ENCODE measurements at regions not wholly inside any gene's neighbourhood (a gene's known extent, or its start where the extent isn't known, plus 50 kb on each side); places are given as distances from the start of the nearest gene placed in this dataset.
"Not testable (repeated sequence)": the region's sequence is repeated elsewhere in the genome, so short reads cannot be mapped to it uniquely, and the experiment has no call there.

- DNase-seq (ENCODE audit: low spot score), result no peak
Measured at GRCh38 chr16:26983426-26983825, 83.3 kb upstream of the C16orf82 start.

GRCh38 chr16:26985100-26986065 lies 81.3 kb upstream of the C16orf82 start:
- no peak for DNase-seq (ENCODE audit: low spot score)

- no peak for DNase-seq (ENCODE audit: low spot score)
Measured at GRCh38 chr16:26987597-26988010, 79.1 kb upstream of the C16orf82 start.

GRCh38 chr16:26988186-26988585 lies 78.5 kb upstream of the C16orf82 start:
- DNase-seq (ENCODE audit: low spot score), result no peak

- not testable (repeated sequence) for DNase-seq (ENCODE audit: low spot score)
Measured at GRCh38 chr16:26990384-26991120, 76.2 kb upstream of the C16orf82 start.

GRCh38 chr16:26992666-26993349 lies 73.9 kb upstream of the C16orf82 start:
- no peak for DNase-seq (ENCODE audit: low spot score)

GRCh38 chr16:26993511-26993910 lies 73.2 kb upstream of the C16orf82 start:
- no peak for DNase-seq (ENCODE audit: low spot score)

- DNase-seq (ENCODE audit: low spot score), result no peak
Measured at GRCh38 chr16:26993963-26994362, 72.8 kb upstream of the C16orf82 start.

- no peak for DNase-seq (ENCODE audit: low spot score)
Measured at GRCh38 chr16:26995522-26995921, 71.2 kb upstream of the C16orf82 start.

GRCh38 chr16:27005386-27005785 lies 61.3 kb upstream of the C16orf82 start:
- no peak for DNase-seq (ENCODE audit: low spot score)

All from A172 (cell line).